Activated effector memory CD4-positive, alpha-beta T cell treated with Interleukin-2 at 50 U/mL for 16 hours (primary cell): ENCODE measurements at regions not wholly inside any gene's neighbourhood (a gene's known extent, or its start where the extent isn't known, plus 50 kb on each side); places are given as distances from the start of the nearest gene placed in this dataset.
"Not testable (repeated sequence)": the region's sequence is repeated elsewhere in the genome, so short reads cannot be mapped to it uniquely, and the experiment has no call there.

Experiments
- DNase-seq: peaks from one replicate; pipeline ENCODE4 v3.0.0-alpha.2; 2020

DNA sequence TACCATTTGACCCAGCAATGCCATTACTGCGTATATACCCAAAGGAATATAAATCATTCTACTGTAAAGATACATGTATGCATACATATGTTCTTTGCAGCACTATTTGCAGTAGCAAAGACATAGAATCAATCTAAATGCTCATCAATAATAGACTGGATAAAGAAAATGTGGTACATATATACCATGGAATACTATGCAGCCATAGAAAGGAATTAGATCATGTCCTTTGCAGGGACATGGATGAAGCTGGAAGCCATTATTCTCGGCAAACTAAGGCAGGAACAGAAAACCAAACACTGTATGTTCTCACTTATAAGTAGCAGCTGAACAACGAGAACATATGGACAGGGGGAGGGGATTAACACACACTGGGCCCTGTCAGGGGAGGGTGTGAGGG lies 54.8 kb upstream of the ZNF30 start:
- DNase-seq, result not testable (repeated sequence)

- no peak for DNase-seq
Observed at GRCh38 chr19:34867631-34868030, 59.1 kb upstream of the ZNF30 start.

GRCh38 chr19:34865225-34865624 lies 61.5 kb upstream of the ZNF30 start:
- DNase-seq, result not testable (repeated sequence)

DNA sequence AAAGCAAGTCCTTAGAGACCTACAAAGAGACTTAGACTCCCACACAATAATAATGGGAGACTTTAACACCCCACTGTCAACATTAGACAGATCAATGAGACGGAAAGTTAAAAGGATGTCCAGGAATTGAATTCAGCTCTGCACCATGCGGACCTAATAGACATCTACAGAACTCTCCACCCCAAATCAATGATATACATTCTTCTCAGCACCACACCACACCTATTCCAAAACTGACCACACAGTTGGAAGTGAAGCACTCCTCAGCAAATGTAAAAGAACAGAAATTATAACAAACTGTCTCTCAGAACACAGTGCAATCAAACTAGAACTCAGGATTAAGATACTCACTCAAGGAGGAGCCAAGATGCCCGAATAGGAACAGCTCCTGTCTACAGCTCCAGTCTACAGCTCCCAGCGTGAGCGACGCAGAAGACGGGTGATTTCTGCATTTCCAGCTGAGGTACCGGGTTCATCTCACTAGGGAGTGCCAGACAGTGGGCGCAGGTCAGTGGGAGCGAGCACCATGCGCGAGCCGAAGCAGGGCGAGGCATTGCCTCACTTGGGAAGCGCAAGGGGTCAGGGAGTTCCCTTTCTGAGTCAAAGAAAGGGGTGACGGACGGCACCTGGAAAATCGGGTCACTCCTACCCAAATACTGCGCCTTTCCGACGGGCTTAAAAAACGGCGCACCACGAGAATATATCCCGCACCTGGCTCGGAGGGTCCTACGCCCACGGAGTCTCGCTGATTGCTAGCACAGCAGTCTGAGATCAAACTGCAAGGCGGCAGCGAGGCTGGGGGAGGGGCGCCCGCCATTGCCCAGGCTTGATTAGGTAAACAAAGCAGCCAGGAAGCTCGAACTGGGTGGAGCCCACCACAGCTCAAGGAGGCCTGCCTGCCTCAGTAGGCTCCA lies 66.6 kb upstream of the ZNF30 start:
- peak; percentile 18 for DNase-seq

GRCh38 chr19:34859325-34859724 lies 67.4 kb upstream of the ZNF30 start:
- not testable (repeated sequence) for DNase-seq

DNA sequence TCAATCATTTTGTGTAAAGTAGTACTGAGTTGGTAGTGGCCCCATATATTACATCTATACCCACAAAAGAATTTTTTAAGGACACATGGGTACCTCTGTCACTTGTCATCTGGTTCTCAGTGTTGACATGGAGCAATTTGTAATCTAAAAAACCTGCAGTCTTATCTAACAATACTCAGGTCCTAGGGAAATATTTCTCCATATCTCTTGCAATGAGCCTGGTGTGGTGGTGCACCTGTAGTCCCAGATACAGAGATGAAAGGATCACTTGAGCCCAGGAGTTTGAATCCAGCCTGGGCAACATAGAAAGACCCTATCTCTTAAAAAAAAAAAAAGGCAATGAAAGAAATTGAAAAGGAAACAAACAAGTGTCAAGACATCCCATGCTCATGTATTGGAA lies 70.7 kb upstream of the ZNF30 start:
- no peak for DNase-seq

- DNase-seq, result no peak
Observed at GRCh38 chr19:34853369-34853768, 73.3 kb upstream of the ZNF30 start.

DNA sequence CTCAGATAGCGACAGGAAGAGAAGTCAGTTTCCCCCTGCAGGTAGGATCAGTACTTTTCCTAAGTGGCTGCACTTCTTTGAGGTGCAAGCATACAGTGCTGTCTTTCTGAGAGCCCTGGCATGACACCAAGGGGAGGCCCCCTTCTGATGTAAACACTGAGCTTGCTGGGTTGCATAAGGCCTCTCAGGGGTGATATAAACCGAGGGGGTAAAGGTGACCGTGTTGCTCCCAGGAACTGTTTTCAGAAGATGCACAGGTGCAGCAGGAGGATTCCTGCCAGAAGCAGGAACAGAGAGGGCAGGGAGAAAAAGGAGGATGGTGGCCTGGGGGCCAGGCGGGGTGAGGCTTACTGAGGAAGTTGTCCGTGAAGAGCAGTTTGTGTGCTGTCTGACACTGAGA lies 74.0 kb upstream of the ZNF30 start:
- no peak for DNase-seq

DNA sequence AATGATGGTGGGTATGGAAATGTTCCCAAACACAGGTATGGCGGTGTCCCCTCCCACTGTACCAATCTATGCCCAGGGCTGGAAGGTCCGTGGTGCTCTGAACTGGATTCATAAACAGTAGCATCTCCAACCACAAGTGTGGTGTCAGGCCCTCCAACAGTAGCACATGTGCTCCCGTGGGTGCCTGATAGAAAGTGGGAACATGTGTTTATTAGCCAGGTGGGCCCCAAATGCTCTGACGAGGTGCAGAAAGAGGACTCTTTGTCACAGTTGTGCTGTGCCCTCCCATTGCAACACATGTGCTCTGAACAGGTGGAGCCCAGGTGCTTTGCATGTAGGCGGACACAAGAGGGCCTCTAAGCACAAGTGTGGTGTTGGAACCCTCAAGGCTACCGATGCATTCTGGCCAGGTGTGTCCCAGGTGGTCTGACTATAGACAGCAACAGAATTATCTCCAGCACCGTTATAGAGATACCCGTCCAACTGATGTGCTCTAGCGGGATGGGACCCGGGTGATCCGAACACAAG lies 75.4 kb upstream of the ZNF30 start:
- DNase-seq, result no peak

DNA sequence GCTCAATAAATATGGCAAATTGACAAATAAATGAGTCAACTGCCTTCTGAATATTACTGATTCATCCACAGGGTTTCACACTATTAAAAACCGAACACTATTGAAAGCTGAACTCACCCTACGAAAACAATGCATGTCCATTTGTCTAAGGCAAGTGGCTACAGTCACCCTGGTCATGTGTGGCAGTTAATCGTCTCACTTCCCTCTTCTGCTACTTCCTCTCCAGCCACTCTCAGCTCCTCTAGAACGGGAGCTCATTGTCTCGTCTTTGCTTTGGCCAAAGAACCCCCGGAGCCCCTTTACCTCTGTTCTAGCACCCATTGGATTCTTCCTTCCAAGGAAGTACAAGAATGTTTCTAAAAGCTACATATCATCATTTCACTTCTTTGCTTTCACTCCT lies 74.4 kb upstream of the ZNF599 start:
- DNase-seq, result no peak

DNA sequence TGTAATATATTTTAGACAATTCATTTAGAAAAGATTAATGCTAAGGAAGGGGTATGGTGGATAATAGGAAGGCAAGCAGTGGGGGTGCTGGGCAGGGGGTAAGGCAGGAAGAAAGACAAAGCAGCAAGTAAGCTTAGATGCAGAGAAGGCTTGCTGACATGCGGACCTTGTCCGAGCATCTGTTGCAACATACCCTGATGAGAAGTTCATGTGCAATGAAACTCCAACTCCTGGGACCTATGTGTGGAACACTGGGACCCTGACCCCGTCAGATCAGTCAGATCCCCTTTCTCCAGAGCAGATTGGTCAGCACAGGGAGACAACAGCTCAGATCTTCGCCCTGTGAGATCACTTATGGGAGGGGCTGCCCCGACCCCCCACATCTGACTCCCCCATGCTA lies 71.3 kb upstream of the ZNF599 start:
- DNase-seq, result no peak

DNA sequence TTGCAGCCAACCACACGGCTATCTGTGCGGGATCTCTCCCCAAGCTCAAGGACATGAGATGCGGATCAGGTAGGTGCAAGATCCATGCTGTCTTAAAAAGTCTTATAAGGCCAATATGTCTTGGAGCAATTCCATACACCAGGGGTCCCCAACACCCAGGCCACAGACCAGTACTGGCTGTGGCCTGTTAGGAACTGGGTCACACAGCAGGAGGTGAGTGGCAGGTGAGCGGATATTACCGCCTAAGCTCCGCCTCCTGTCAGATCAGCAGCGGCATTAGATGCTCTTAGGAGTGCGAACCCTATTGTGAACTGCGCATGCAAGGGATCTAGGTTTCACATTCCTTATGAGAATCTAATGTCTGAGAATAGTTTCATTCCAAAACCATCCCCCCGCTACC lies 68.8 kb upstream of the ZNF599 start:
- DNase-seq, result no peak

- no peak for DNase-seq
Observed at GRCh38 chr19:34838753-34839431, 65.9 kb upstream of the ZNF599 start.

DNA sequence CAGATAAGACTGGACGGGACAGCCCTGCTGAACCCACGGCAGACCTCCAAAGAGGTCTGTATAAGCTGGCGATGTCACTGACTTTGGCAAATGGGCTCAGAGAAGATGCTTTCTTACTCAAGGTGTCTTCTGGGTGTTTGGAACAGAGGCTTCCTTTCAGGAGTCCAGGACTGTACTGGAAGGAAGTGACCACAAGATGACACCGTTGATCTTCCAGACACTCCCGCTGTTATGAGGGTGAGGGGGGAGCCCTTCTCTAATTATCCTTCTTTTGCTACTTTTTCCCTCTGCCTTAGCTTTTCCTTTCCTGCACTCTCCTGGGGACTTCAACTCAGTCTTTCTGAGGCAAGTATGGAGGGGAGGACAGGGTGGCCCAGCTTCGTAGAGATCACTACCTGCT lies 65.2 kb upstream of the ZNF599 start:
- DNase-seq, result no peak

DNA sequence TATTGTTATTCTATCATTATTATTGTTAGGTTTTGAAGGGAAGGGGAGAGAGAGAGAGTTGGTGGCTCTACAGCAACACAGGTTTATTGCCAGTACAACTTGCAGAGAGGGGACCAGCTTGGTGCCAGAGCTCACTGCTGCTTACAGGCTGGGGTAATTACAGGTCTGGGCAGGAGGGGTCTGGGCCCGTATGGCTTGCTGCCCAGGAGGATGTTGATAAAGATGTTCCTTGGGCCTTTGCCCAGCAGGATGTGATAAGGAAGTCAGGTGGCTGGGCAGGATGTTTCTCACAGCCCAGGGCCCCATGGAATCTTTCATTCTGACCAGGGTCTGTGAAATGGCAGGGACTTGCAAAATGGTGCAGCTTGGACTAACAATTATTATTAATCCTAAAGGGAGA lies 64.2 kb upstream of the ZNF599 start:
- no peak for DNase-seq

DNA sequence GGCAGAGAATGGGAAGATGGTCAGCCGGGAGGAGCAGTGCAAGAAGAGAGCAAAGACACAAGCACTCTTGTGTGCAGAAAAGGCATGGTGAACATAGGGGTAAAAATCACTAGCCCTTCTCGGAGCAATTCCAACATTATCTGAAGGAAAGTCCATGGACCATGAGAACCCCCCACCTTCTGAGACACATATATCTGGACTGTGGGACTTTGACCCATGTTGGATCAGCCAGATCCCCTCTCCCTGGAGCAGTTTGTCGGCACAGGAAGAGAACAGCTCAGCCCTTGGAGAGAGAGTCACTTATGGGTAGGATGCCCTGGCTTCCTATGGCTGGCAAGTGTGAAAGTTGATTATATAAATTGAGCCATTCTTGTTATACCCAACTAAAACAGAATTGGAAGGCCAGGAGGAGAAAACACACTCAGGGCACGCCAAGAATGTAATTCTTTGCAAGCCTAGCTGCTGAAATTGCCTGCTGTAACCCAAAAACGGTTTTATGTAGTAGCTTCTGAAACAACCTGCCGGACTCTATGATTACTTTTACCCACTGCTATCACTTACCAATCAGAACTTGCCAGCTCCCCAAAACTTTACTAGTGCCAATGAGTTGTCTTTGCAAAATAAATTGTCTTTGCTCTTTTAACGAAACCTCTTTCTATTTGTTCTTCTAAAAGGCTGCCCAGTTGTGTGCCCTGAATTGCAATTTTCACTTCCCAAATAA lies 62.8 kb upstream of the ZNF599 start:
- no peak for DNase-seq

DNA sequence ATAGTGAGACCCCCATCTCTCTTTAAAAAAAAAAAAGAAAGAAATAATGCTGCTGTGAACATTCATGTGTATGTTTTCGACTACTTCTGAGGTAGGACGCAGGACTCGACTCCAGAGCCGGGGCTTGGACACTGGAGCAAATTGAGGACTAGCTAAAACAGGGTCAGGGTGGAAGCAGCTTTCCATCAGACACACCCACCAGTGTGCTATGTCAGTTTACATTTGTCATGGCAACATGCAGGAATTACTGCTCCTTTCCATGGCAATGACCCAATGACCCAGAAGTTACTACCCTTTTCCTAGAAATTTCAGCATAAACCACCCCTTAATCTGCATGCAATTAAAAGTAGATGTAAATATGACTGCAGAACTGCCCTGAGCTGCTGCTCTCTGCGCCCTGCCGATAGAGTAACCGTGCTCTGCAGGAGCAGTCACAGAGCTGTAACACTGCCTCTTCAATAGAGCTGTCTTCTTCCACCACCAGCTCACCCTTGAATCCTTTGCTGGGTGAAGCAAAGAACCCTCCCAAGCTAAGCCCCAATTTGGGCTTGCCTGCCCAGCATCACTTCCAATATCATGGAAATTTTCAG lies 61.6 kb upstream of the ZNF599 start:
- no peak for DNase-seq

GRCh38 chr19:34832581-34833112 lies 59.6 kb upstream of the ZNF599 start:
- DNase-seq, result no peak

GRCh38 chr19:34831714-34832113 lies 58.7 kb upstream of the ZNF599 start:
- no peak for DNase-seq

- DNase-seq, result no peak
Observed at GRCh38 chr19:34828156-34828555, 55.1 kb upstream of the ZNF599 start.

DNA sequence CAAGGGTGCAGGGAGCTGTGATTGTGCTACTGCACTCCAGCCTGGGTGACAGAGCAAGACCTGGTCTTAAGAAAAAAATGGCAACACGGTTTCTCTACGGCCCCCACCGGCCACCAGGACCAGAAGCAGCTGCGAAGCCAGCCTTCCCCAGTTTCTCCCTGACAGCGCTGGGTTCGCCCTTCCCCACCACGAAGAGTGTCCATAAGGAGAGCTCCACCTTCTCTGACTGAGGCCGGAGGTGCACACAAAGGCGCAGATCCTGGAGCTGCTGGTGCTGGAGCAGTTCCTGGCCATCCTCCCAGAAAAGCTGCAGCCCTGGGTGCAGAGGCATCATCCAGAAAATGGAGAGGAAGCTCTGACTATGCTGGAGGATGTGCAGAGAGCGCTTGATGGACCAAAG lies 52.2 kb upstream of the ZNF599 start:
- no peak for DNase-seq

DNA sequence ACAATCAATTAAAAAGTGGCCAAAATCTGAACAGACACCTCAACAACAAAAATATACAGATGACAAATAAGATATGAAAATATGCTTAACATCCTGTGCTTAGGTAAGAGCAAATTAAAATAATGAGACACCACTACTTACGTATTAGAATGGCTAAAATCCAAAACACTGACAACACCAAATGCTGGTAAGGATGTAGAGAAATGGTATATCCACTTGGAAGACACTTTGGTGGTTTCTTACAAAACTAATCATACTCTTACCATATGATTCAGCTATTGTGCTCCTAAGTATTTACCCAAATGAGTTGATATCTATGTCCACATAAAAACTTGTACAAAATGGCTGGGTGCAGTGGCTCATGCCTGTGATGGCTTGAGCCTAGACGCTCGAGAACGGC lies 51.7 kb upstream of the ZNF599 start:
- DNase-seq, result no peak
